ENCODE measurements at regions not wholly inside any gene's neighbourhood (a gene's known extent, or its start where the extent isn't known, plus 50 kb on each side); places are given as distances from the start of the nearest gene placed in this dataset.

GRCh38 chr9:134253606-134254205, 72.5 kb upstream of the RXRA start:
- Histone ChIP-seq H3K4me1 (peaks cover 58% of the 10 kb centered on the region), H3K4me3 (no peak overlapping the region), H4K20me1 (no peaks in the 10 kb centered on the region), H3K27ac (no peak overlapping the region), H3K4me2 (no peak overlapping the region), H3K9me3 (peaks cover 7% of the 10 kb centered on the region), H3K9ac (no peak overlapping the region), H3K27me3 (no peaks in the 10 kb centered on the region), H3K36me3 (no peaks in the 10 kb centered on the region)
- no peak for TF ChIP-seq Cebpa-rat (IDR thresholded peaks at IDR 0.05)

- Histone ChIP-seq H3K27me3 (no peaks in the 10 kb centered on the region), H3K36me3 (no peaks in the 10 kb centered on the region)
These were observed 67.9 kb upstream of the RXRA start for GRCh38 chr9:134258332-134258731.

GRCh38 chr9:134258828-134259546, 67.3 kb upstream of the RXRA start:
- Histone ChIP-seq H3K27ac (no peak overlapping the region), H3K4me3 (no peak overlapping the region)
- TF ChIP-seq Cebpa-rat (IDR thresholded peaks at IDR 0.05) = no peak

More at GRCh38 chr9:134258332-134258731, 67.9 kb upstream of the RXRA start:
- Histone ChIP-seq H3K27ac (no peak overlapping the region), H3K4me2 (peak overlapping the region; percentile 83), H3K9ac (no peak overlapping the region), H3K9me3 (no peaks in the 10 kb centered on the region), H3K4me1 (peaks cover 76% of the 10 kb centered on the region), H3K4me3 (no peak overlapping the region), H4K20me1 (no peaks in the 10 kb centered on the region)
- TF ChIP-seq Cebpa-rat (IDR thresholded peaks at IDR 0.05) = no peak

GRCh38 chr9:134259708-134260107, 66.5 kb upstream of the RXRA start:
- peaks cover 85% of the 10 kb centered on the region for H3K4me1 ChIP-seq
- no peaks in the 10 kb centered on the region for H3K27me3 ChIP-seq
- no peak for TF ChIP-seq Cebpa-rat (IDR thresholded peaks at IDR 0.05)
- H3K4me3 ChIP-seq = no peak overlapping the region
- H3K36me3 ChIP-seq = no peaks in the 10 kb centered on the region
- no peak overlapping the region for H3K9ac ChIP-seq
- no peaks in the 10 kb centered on the region for H4K20me1 ChIP-seq
- peak overlapping the region; percentile 26 for H3K4me2 ChIP-seq
- H3K9me3 ChIP-seq = no peaks in the 10 kb centered on the region
- no peak overlapping the region for H3K27ac ChIP-seq

More at GRCh38 chr9:134258828-134259546, 67.3 kb upstream of the RXRA start:
- Histone ChIP-seq H3K27me3 (no peaks in the 10 kb centered on the region), H3K4me1 (peaks cover 83% of the 10 kb centered on the region), H3K4me2 (peak overlapping the region; percentile 83; the same call in 1 of the 2 replicates), H3K36me3 (no peaks in the 10 kb centered on the region), H4K20me1 (no peaks in the 10 kb centered on the region), H3K9ac (no peak overlapping the region), H3K9me3 (no peaks in the 10 kb centered on the region)

GRCh38 chr9:134260801-134261200, 65.5 kb upstream of the RXRA start:
- H3K4me1 ChIP-seq = peaks cover 91% of the 10 kb centered on the region
- no peak for TF ChIP-seq Cebpa-rat (IDR thresholded peaks at IDR 0.05)
- 0 out of 2 replicates have a peak overlapping the region, but pooled peaks have one; percentile 13 for H3K27ac ChIP-seq
- H3K27me3 ChIP-seq = no peaks in the 10 kb centered on the region
- H3K9ac ChIP-seq = no peak overlapping the region
- H3K4me3 ChIP-seq = no peak overlapping the region
- no peaks in the 10 kb centered on the region for H3K36me3 ChIP-seq
- no peaks in the 10 kb centered on the region for H3K9me3 ChIP-seq
- no peaks in the 10 kb centered on the region for H4K20me1 ChIP-seq
- H3K4me2 ChIP-seq = peak overlapping the region; percentile 26

- Histone ChIP-seq H4K20me1 (no peaks in the 10 kb centered on the region), H3K36me3 (no peaks in the 10 kb centered on the region), H3K4me3 (no peak overlapping the region), H3K9me3 (no peaks in the 10 kb centered on the region), H3K4me2 (peak overlapping the region; percentile 26), H3K9ac (no peak overlapping the region), H3K27me3 (no peaks in the 10 kb centered on the region), H3K27ac (0 out of 2 replicates have a peak overlapping the region, but pooled peaks have one; percentile 9), H3K4me1 (peaks cover 92% of the 10 kb centered on the region)
- no peak for TF ChIP-seq Cebpa-rat (IDR thresholded peaks at IDR 0.05)
These were observed 64.2 kb upstream of the RXRA start for GRCh38 chr9:134262035-134262434.

- Histone ChIP-seq H3K27ac (no peak overlapping the region; the same call in 1 of the 2 replicates), H3K36me3 (no peaks in the 10 kb centered on the region), H4K20me1 (no peaks in the 10 kb centered on the region), H3K4me2 (peak overlapping the region; percentile 70), H3K27me3 (no peaks in the 10 kb centered on the region), H3K9me3 (no peaks in the 10 kb centered on the region), H3K4me1 (peaks cover 92% of the 10 kb centered on the region), H3K4me3 (no peak overlapping the region), H3K9ac (no peak overlapping the region)
- TF ChIP-seq Cebpa-rat (IDR thresholded peaks at IDR 0.05) = no peak
These were observed 62.7 kb upstream of the RXRA start for GRCh38 chr9:134263596-134263995.

- Histone ChIP-seq H3K9ac (no peak overlapping the region), H3K4me2 (peak overlapping the region; percentile 70), H4K20me1 (no peaks in the 10 kb centered on the region), H3K27me3 (no peaks in the 10 kb centered on the region), H3K4me3 (no peak overlapping the region), H3K4me1 (peaks cover 97% of the 10 kb centered on the region), H3K9me3 (no peaks in the 10 kb centered on the region), H3K27ac (no peak overlapping the region; the same call in 1 of the 2 replicates), H3K36me3 (no peaks in the 10 kb centered on the region)
- TF ChIP-seq Cebpa-rat (IDR thresholded peaks at IDR 0.05) = no peak
These were observed 62.1 kb upstream of the RXRA start for GRCh38 chr9:134264169-134264568.

GRCh38 chr9:134265078-134265477, 61.2 kb upstream of the RXRA start:
- no peaks in the 10 kb centered on the region for H4K20me1 ChIP-seq
- no peak overlapping the region for H3K27ac ChIP-seq
- H3K27me3 ChIP-seq = no peaks in the 10 kb centered on the region
- no peak overlapping the region for H3K9ac ChIP-seq
- no peaks in the 10 kb centered on the region for H3K36me3 ChIP-seq
- TF ChIP-seq Cebpa-rat (IDR thresholded peaks at IDR 0.05) = no peak
- peak overlapping the region; percentile 87; the same call in 1 of the 2 replicates for H3K4me2 ChIP-seq
- H3K4me3 ChIP-seq = no peak overlapping the region
- peaks cover 97% of the 10 kb centered on the region for H3K4me1 ChIP-seq
- H3K9me3 ChIP-seq = no peaks in the 10 kb centered on the region

- Histone ChIP-seq H3K9me3 (no peaks in the 10 kb centered on the region), H3K27ac (no peak overlapping the region), H3K27me3 (no peaks in the 10 kb centered on the region), H3K4me3 (no peak overlapping the region), H3K9ac (no peak overlapping the region), H3K4me1 (peaks cover 97% of the 10 kb centered on the region), H3K4me2 (peak overlapping the region; percentile 87), H4K20me1 (no peaks in the 10 kb centered on the region), H3K36me3 (no peaks in the 10 kb centered on the region)
- no peak for TF ChIP-seq Cebpa-rat (IDR thresholded peaks at IDR 0.05)
These were observed 59.8 kb upstream of the RXRA start for GRCh38 chr9:134266418-134266817.
